Type B pancreatic cell (in vitro differentiated cells): ENCODE measurements at regions not wholly inside any gene's neighbourhood (a gene's known extent, or its start where the extent isn't known, plus 50 kb on each side); places are given as distances from the start of the nearest gene placed in this dataset.

Experiments used
- DNase-seq: peaks from one replicate; pipeline ENCODE4 v3.0.0; 2021; ENCODE audit warnings: mixed read lengths; ENCODE audit not compliant: unreplicated experiment; ENCODE audit errors: extremely low spot score
- H3K27ac Mint-ChIP-seq: 2 replicates; pipeline ENCODE4 v1.8.0; 2021; ENCODE audit warnings: mild to moderate bottlenecking, mixed read lengths
- H3K27me3 Mint-ChIP-seq: 2 replicates; pipeline ENCODE4 v1.8.0; 2021; ENCODE audit warnings: mixed read lengths
- H3K36me3 Mint-ChIP-seq: 2 replicates; pipeline ENCODE4 v1.8.0; 2021; ENCODE audit warnings: mixed read lengths
- H3K4me1 Mint-ChIP-seq: one replicate; pipeline ENCODE4 v1.8.0; 2021; ENCODE audit warnings: mixed read lengths; ENCODE audit not compliant: unreplicated experiment
- H3K4me3 Mint-ChIP-seq: 2 replicates; pipeline ENCODE4 v1.8.0; 2021; ENCODE audit warnings: mild to moderate bottlenecking, mixed read lengths
- H3K9me3 Mint-ChIP-seq: 2 replicates; pipeline ENCODE4 v1.8.0; 2021; ENCODE audit warnings: mixed read lengths
- TF ChIP-seq, protein P1 (sequence below): fragments of 200-600 bp; sonication (generic); conservative IDR thresholded peaks from 2 replicates; pipeline ENCODE4 v1.5.0; 2021; ENCODE audit warnings: antibody characterized with exemption, mild to moderate bottlenecking

DNA sequence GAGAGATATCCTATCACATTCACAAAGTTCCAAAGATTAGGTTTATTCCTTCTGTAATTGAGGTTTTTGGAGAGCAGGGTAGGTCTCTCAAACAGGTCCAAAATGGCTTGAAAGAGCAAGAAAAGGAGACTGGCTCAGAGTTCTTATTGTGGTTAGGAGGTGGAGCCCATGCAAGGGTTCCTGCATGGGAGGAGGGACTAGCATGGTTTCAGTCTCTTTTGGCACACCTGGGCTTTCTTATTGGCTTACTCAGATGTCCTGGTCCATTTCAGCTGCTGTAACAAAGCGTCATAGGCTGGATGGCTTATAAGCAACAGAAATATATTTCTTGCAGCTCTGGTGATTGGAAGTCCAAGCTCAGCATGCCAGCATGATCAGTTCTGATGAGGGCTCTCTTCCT lies 493.1 kb downstream of the REEP3 start:
- Mint-ChIP-seq H3K9me3 (no peaks in the 10 kb centered on the region), H3K27ac (no peak overlapping the region), H3K4me3 (no peak overlapping the region)

DNA sequence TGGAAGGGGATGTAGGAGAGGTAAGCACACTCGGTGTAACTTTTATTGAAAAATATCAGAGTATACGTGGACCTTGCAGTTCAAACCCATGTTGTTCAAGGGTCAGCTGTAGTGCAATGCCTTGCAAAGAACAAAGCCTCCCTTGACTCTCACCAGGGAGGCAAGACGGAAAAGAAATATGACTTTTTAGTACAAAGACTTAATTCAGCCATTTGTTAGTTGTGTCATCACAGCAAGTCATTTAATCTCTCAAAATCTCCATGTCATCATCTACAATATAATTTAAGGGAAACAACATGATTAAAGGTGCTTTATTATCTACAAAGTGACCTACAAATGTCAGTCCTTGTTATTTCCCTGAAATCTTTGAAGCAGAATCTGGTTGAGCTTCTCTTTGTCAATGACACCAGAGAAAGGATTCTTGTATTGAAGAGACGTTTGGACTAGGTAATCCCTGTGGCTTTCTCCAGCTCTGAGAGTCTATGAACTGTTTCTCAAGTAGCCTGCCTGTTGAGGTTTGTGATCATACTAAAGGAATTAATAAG lies 502.8 kb downstream of the REEP3 start:
- no peaks in the 10 kb centered on the region for H3K27me3 Mint-ChIP-seq
- H3K4me1 Mint-ChIP-seq = no peaks in the 10 kb centered on the region
- H3K9me3 Mint-ChIP-seq = no peaks in the 10 kb centered on the region
- TF ChIP-seq, protein P1, sequence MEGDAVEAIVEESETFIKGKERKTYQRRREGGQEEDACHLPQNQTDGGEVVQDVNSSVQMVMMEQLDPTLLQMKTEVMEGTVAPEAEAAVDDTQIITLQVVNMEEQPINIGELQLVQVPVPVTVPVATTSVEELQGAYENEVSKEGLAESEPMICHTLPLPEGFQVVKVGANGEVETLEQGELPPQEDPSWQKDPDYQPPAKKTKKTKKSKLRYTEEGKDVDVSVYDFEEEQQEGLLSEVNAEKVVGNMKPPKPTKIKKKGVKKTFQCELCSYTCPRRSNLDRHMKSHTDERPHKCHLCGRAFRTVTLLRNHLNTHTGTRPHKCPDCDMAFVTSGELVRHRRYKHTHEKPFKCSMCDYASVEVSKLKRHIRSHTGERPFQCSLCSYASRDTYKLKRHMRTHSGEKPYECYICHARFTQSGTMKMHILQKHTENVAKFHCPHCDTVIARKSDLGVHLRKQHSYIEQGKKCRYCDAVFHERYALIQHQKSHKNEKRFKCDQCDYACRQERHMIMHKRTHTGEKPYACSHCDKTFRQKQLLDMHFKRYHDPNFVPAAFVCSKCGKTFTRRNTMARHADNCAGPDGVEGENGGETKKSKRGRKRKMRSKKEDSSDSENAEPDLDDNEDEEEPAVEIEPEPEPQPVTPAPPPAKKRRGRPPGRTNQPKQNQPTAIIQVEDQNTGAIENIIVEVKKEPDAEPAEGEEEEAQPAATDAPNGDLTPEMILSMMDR = no peak
- H3K4me3 Mint-ChIP-seq = no peak overlapping the region
- no peaks in the 10 kb centered on the region for H3K36me3 Mint-ChIP-seq
- H3K27ac Mint-ChIP-seq = no peak overlapping the region
- DNase-seq = no peak

More for the DNA sequence above, 493.1 kb downstream of the REEP3 start:
- no peaks in the 10 kb centered on the region for H3K36me3 Mint-ChIP-seq
- H3K27me3 Mint-ChIP-seq = no peaks in the 10 kb centered on the region
- TF ChIP-seq, protein P1 = no peak
- no peak for DNase-seq
- peaks cover 5% of the 10 kb centered on the region for H3K4me1 Mint-ChIP-seq

DNA sequence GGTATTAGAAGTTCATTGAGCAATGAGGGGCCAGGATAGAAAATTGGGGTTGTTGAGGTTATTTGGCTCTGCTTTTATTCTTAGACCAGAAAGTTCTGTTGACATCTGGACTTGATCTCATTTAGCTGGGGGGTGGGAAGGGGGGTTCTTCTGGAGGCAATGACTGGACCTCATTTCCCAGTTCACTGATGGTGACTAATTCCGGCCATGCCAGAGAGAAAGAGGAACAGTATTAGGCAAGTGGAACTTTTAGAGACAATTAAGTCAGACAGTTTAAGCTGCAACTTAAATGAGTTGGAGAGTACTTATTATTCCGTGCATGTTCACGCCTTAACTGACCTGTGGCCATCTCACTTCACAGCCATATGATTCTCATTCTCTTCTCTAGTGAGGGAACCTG lies 512.5 kb downstream of the REEP3 start:
- Mint-ChIP-seq H3K9me3 (no peaks in the 10 kb centered on the region), H3K27me3 (no peaks in the 10 kb centered on the region)

DNA sequence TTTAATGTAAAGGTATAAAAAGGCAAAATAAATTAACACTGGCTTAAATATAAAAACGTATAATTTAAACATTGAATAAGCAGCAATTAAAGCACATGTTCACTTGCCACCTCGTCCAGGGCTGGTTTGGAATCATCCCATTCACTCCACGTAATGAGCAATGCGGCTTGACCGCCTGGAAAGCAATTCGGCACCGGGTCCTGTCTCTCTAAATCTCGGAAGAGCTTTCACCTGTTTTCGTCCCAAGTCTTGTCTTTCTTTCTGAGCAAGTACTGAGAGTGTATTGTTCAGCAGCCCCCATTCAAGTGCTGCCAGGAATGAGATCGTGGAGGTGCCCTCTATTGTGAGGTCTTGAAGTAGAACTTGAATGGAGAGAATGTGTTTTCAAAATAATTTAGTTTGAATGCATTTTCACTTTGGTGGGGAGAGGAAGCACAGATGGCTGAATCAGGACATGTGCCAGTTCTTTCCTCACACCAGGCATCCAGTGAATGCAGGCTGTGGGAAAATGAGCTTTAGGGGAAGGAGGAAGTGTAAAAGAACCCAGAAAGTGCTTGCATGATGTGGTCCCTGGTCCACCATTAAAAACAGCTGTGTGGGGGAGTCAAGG lies 515.2 kb downstream of the REEP3 start:
- H3K27me3 Mint-ChIP-seq = peaks cover 3% of the 10 kb centered on the region
- H3K27ac Mint-ChIP-seq = no peak overlapping the region
- TF ChIP-seq, protein P1 = no peak
- no peak for DNase-seq
- no peaks in the 10 kb centered on the region for H3K9me3 Mint-ChIP-seq
- H3K36me3 Mint-ChIP-seq = no peaks in the 10 kb centered on the region
- H3K4me3 Mint-ChIP-seq = no peak overlapping the region
- H3K4me1 Mint-ChIP-seq = peaks cover 15% of the 10 kb centered on the region

More for the DNA sequence above, 512.5 kb downstream of the REEP3 start:
- DNase-seq = no peak
- Mint-ChIP-seq H3K4me3 (no peak overlapping the region), H3K4me1 (peaks cover 11% of the 10 kb centered on the region), H3K27ac (no peak overlapping the region), H3K36me3 (no peaks in the 10 kb centered on the region)
- TF ChIP-seq, protein P1 = no peak

DNA sequence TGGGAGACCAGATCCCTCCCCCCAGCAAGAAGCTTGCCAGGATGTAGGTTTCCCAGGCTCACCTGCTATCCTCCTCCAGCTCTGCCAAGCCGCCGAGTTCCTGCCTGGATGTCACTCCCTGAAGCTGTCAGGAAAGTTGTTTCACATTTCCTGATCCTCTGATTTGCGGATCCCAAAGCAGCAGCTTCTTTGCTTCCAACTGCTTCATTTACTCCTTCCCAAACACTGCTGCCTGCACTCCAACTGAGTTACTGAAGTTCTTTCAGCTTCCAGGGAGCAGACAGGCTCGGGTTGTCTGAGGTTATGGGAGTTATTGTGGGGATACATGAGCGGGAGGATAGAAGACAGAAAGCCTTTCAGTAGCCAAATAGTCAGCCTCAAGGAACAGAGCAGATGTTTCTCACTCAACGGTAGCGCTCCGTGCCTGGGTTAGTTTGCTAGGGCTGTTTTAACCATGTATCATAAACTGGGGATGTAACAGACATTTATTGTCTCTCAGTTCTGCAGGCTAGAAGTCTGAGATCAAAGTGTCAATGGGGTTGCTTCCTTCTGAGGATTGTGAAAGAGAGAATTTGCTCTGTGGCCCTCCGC lies 516.0 kb downstream of the REEP3 start:
- Mint-ChIP-seq H3K27me3 (peaks cover 3% of the 10 kb centered on the region), H3K4me3 (no peak overlapping the region), H3K4me1 (peaks cover 15% of the 10 kb centered on the region), H3K36me3 (no peaks in the 10 kb centered on the region), H3K27ac (no peak overlapping the region), H3K9me3 (no peaks in the 10 kb centered on the region)
- TF ChIP-seq, protein P1 = no peak
- DNase-seq = no peak
